ENCODE measurements at regions not wholly inside any gene's neighbourhood (a gene's known extent, or its start where the extent isn't known, plus 50 kb on each side); places are given as distances from the start of the nearest gene placed in this dataset.

GRCh38 chr6:140747114-140747513 is 1372.7 kb upstream of the CITED2 start:
- TF ChIP-seq BACH1 (tag; IDR thresholded peaks at IDR 0.05) (no peak), NBN (IDR thresholded peaks at IDR 0.05; ENCODE audit: low read depth) (no peak)

Data from K562 (cell line).